Colonic mucosa (tissue), 4 donors: ENCODE measurements at regions not wholly inside any gene's neighbourhood (a gene's known extent, or its start where the extent isn't known, plus 50 kb on each side); places are given as distances from the start of the nearest gene placed in this dataset.

ENCODE experiments used
- DNase-seq: peaks from one replicate; pipeline ENCODE4 v3.0.0-alpha.2; 2020
- H3K27ac ChIP-seq: fragments of 200-600 bp; one replicate; pipeline ENCODE4 v1.8.0; 2021
- H3K27me3 ChIP-seq: fragments of 200-600 bp; one replicate; pipeline ENCODE4 v1.8.0; 2021
- H3K36me3 ChIP-seq: fragments of 200-600 bp; one replicate; pipeline ENCODE4 v1.8.0; 2021
- H3K4me1 ChIP-seq: fragments of 200-600 bp; one replicate; pipeline ENCODE4 v1.8.0; 2021; ENCODE audit warnings: mild to moderate bottlenecking
- H3K4me3 ChIP-seq: fragments of 200-600 bp; one replicate; pipeline ENCODE4 v1.8.0; 2021
- H3K9ac ChIP-seq, 2 donors: one replicate each; pipeline ENCODE4 v1.7.0; 2013; ENCODE audit warnings: control low read depth in 2 of 2, low read depth in 2 of 2, low read length in 2 of 2
- H3K9me3 ChIP-seq: fragments of 200-600 bp; one replicate; pipeline ENCODE4 v1.8.0; 2021
- intact Hi-C: fragments of 100-400 bp; cut with DNase I; formaldehyde crosslinking; loops from one replicate; pipeline ENCODE4 v1.14.1; 2022
- TF ChIP-seq, protein P1 (sequence below): fragments of 200-600 bp; IDR thresholded peaks from one replicate; pipeline ENCODE4 v1.8.0; 2022; ENCODE audit warnings: antibody characterized with exemption, mild to moderate bottlenecking
- donor health status: healthy.
- donor health status: DM: no; HTN: no; CAD: no.
- donor health status: DM: no; HTN: no; CAD: no.

- intact Hi-C loops = no loop called here
- no peaks in the 10 kb centered on the region for H3K4me1 ChIP-seq
- no peaks in the 10 kb centered on the region for H3K36me3 ChIP-seq
- H3K9ac ChIP-seq = no peak overlapping the region
- no peak overlapping the region for H3K27ac ChIP-seq
- TF ChIP-seq, protein P1, sequence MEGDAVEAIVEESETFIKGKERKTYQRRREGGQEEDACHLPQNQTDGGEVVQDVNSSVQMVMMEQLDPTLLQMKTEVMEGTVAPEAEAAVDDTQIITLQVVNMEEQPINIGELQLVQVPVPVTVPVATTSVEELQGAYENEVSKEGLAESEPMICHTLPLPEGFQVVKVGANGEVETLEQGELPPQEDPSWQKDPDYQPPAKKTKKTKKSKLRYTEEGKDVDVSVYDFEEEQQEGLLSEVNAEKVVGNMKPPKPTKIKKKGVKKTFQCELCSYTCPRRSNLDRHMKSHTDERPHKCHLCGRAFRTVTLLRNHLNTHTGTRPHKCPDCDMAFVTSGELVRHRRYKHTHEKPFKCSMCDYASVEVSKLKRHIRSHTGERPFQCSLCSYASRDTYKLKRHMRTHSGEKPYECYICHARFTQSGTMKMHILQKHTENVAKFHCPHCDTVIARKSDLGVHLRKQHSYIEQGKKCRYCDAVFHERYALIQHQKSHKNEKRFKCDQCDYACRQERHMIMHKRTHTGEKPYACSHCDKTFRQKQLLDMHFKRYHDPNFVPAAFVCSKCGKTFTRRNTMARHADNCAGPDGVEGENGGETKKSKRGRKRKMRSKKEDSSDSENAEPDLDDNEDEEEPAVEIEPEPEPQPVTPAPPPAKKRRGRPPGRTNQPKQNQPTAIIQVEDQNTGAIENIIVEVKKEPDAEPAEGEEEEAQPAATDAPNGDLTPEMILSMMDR = no peak
- H3K27me3 ChIP-seq = no peaks in the 10 kb centered on the region
- no peak for DNase-seq
- H3K4me3 ChIP-seq = no peak overlapping the region
- no peaks in the 10 kb centered on the region for H3K9me3 ChIP-seq
These were observed 407.1 kb upstream of the SOX11 start for GRCh38 chr2:5285061-5285460.

- H3K27ac ChIP-seq = no peak overlapping the region
- no peaks in the 10 kb centered on the region for H3K4me1 ChIP-seq
- intact Hi-C loops = no loop called here
- H3K27me3 ChIP-seq = no peaks in the 10 kb centered on the region
- H3K36me3 ChIP-seq = no peaks in the 10 kb centered on the region
- H3K4me3 ChIP-seq = no peak overlapping the region
- TF ChIP-seq, protein P1 = no peak
- no peaks in the 10 kb centered on the region for H3K9me3 ChIP-seq
- no peak overlapping the region for H3K9ac ChIP-seq
- no peak for DNase-seq
These were observed 406.1 kb upstream of the SOX11 start for GRCh38 chr2:5285872-5286769.

DNA sequence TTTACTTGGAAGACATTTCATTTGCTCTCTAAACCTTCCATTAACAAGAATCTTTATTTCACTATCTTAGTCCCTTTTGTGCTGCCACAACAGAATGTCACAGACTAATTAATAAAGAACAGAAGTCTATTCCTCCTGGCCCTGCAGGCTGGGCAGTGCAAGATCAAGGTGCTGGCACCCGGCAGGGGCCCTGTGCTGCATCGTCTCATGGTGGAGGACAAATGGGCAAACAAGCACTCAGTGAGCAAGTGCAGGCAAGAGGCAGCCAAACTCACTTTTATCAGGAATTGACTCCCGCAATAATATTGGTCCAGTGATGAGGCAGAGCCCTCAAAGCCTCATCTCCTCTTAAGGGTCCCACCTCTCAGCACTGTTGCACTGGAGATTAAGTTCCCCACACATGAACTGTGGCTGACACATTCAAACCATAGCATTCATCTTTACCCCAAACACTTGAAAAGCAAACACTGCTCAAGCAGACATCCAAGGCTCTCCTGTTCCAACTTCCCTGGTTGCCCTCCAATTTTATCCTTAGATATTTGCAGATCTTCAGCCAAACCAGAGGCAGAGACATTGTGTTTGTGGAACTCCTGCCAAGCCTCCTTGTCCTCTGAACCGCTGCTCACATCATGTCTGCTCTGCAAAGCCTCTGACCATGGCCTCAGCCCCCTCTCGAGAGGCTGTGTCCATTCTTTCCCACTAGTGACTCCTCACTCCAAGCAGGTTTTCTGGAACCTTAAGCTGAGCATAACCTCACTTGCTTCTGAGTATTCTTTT lies 404.4 kb upstream of the SOX11 start:
- intact Hi-C loops = no loop called here
- H3K27me3 ChIP-seq = no peaks in the 10 kb centered on the region
- TF ChIP-seq, protein P1 = no peak

DNA sequence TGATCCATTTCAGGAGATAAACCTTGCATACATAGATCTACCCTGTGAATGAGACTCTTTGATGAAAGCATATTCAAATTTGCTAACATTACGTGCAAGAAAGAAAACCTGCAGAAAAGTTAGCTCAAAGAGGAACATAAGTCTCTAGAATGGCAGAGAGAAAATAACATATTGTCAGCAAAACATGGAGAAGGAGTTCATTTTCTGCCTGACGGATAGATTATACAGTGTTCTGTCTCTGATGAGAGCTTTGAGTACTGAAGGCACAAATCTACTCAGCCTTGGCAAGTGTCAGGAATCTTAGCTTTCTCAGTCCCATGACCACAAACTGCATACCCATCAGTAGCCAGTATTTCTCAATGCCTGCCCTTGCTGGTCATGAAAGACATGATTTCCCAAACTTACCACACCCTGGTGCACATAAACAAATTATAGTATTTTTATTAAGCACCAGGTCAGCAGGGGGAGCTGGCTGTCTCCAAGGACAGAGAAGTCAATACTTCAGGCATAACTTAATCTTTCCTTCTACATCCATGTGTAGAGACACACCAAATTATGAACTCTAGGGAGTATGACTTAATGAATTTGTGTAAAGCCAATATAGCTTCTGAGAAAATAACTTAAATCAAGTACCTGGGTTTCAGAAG lies 401.2 kb upstream of the SOX11 start:
- intact Hi-C loops = no loop called here
- no peak for DNase-seq
- Histone ChIP-seq H3K27ac (no peak overlapping the region), H3K4me3 (no peak overlapping the region), H3K36me3 (no peaks in the 10 kb centered on the region), H3K4me1 (no peaks in the 10 kb centered on the region), H3K9me3 (no peaks in the 10 kb centered on the region), H3K9ac (no peak overlapping the region), H3K27me3 (no peaks in the 10 kb centered on the region)
- TF ChIP-seq, protein P1 = no peak

More for the DNA sequence above, 404.4 kb upstream of the SOX11 start:
- Histone ChIP-seq H3K36me3 (no peaks in the 10 kb centered on the region), H3K4me1 (no peaks in the 10 kb centered on the region), H3K27ac (no peak overlapping the region), H3K4me3 (no peak overlapping the region), H3K9ac (no peak overlapping the region), H3K9me3 (no peaks in the 10 kb centered on the region)
- no peak for DNase-seq

- no peaks in the 10 kb centered on the region for H3K9me3 ChIP-seq
- intact Hi-C loops = no loop called here
- no peak overlapping the region for H3K9ac ChIP-seq
- H3K4me1 ChIP-seq = no peaks in the 10 kb centered on the region
- TF ChIP-seq, protein P1 = no peak
- H3K27ac ChIP-seq = no peak overlapping the region
- no peaks in the 10 kb centered on the region for H3K27me3 ChIP-seq
- no peak for DNase-seq
- H3K36me3 ChIP-seq = no peaks in the 10 kb centered on the region
- H3K4me3 ChIP-seq = no peak overlapping the region
These were observed 387.5 kb upstream of the SOX11 start for GRCh38 chr2:5304640-5305039.
